H1 (cell line): ENCODE measurements at regions not wholly inside any gene's neighbourhood (a gene's known extent, or its start where the extent isn't known, plus 50 kb on each side); places are given as distances from the start of the nearest gene placed in this dataset.

Source experiments
- SAP30 ChIP-seq: fragments of 300-600 bp; sonication (generic); IDR thresholded peaks from 2 replicates; pipeline ENCODE4 v1.7.1; 2012; ENCODE audit warnings: low read length, moderate library complexity, mild to moderate bottlenecking, inconsistent platforms; ENCODE audit not compliant: insufficient read depth, insufficient replicate concordance

DNA sequence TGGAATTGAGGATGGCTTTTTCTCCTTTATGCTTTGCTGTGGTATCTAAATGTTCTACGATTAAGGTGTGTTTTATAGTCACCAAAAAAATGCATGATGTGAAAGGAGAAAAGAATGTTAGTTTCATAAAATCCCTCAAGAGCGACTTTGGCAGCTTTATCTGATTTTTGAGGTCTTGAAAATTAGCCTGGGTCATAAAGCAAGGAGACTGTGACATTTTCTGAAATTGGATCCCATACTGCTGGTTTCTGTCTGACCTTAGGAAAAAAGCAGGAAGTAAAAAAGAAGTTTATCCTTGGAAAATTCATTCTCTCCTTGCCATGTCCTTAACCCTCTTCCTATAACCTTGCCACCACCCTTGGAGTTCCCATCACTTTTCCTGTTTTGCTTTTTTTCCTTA lies 525.3 kb downstream of the CD83 start (continued):
- no peak for TF ChIP-seq SAP30
